Esophagus squamous epithelium (tissue), 4 donors: ENCODE measurements at regions not wholly inside any gene's neighbourhood (a gene's known extent, or its start where the extent isn't known, plus 50 kb on each side); places are given as distances from the start of the nearest gene placed in this dataset.

Experiments
- POLR2A ChIP-seq, 4 donors: fragments of 450-650 bp; IDR thresholded peaks; one replicate each; pipeline ENCODE4 v1.6.1; 2017; ENCODE audit warnings: antibody characterized with exemption in 4 of 4, mild to moderate bottlenecking in 4 of 4, moderate library complexity in 3 of 4
- TF ChIP-seq, protein P1 (sequence below), 6 experiments: fragments of 450-650 bp in 4 of 6; fragments of 200-600 bp in 2 of 6; sonication (generic) in 2 of 6; IDR thresholded peaks; one replicate each; pipeline ENCODE4 v1.5.1; 2016 to 2019; ENCODE audit warnings: antibody characterized with exemption in 6 of 6, mild to moderate bottlenecking in 4 of 6, moderate library complexity in 4 of 6

- TF ChIP-seq POLR2A (IDR thresholded peaks at IDR 0.05), result no peak
- TF ChIP-seq, protein P1, sequence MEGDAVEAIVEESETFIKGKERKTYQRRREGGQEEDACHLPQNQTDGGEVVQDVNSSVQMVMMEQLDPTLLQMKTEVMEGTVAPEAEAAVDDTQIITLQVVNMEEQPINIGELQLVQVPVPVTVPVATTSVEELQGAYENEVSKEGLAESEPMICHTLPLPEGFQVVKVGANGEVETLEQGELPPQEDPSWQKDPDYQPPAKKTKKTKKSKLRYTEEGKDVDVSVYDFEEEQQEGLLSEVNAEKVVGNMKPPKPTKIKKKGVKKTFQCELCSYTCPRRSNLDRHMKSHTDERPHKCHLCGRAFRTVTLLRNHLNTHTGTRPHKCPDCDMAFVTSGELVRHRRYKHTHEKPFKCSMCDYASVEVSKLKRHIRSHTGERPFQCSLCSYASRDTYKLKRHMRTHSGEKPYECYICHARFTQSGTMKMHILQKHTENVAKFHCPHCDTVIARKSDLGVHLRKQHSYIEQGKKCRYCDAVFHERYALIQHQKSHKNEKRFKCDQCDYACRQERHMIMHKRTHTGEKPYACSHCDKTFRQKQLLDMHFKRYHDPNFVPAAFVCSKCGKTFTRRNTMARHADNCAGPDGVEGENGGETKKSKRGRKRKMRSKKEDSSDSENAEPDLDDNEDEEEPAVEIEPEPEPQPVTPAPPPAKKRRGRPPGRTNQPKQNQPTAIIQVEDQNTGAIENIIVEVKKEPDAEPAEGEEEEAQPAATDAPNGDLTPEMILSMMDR (IDR thresholded peaks at IDR 0.05), result no peak
Measured at GRCh38 chr12:124098101-124098757, 125.2 kb downstream of the ZNF664 start.
